ENCODE measurements at regions not wholly inside any gene's neighbourhood (a gene's known extent, or its start where the extent isn't known, plus 50 kb on each side); places are given as distances from the start of the nearest gene placed in this dataset.

GRCh38 chr16:9188721-9189120, 97.3 kb downstream of the HAPSTR1 start:
- no peak overlapping the region for H3K9ac ChIP-seq (ENCODE audit: low read depth, low read length)
- H3K9me3 ChIP-seq (ENCODE audit: control insufficient read depth, insufficient read depth, low read length), result no peaks in the 10 kb centered on the region
- H3K4me1 ChIP-seq (ENCODE audit: control insufficient read depth, insufficient read depth, low read length), result no peaks in the 10 kb centered on the region
- H3K4me3 ChIP-seq (ENCODE audit: low read depth, low read length), result no peak overlapping the region
- H3K27ac ChIP-seq (ENCODE audit: low read depth, low read length), result no peak overlapping the region
- no peaks in the 10 kb centered on the region for H3K27me3 ChIP-seq (ENCODE audit: control insufficient read depth, insufficient read depth, low read length)
- no peaks in the 10 kb centered on the region for H3K36me3 ChIP-seq (ENCODE audit: control insufficient read depth, insufficient read depth, low read length)

- no peaks in the 10 kb centered on the region for H3K4me1 ChIP-seq (ENCODE audit: control insufficient read depth, insufficient read depth, low read length)
- H3K9me3 ChIP-seq (ENCODE audit: control insufficient read depth, insufficient read depth, low read length), result no peaks in the 10 kb centered on the region
- no peak overlapping the region for H3K9ac ChIP-seq (ENCODE audit: low read depth, low read length)
Observed at GRCh38 chr16:9191274-9191850, 99.9 kb downstream of the HAPSTR1 start.

GRCh38 chr16:9192746-9193145, 101.3 kb downstream of the HAPSTR1 start:
- no peaks in the 10 kb centered on the region for H3K4me1 ChIP-seq (ENCODE audit: control insufficient read depth, insufficient read depth, low read length)
- H3K27me3 ChIP-seq (ENCODE audit: control insufficient read depth, insufficient read depth, low read length), result no peaks in the 10 kb centered on the region
- no peak overlapping the region for H3K4me3 ChIP-seq (ENCODE audit: low read depth, low read length)
- H3K9me3 ChIP-seq (ENCODE audit: control insufficient read depth, insufficient read depth, low read length), result no peaks in the 10 kb centered on the region
- H3K27ac ChIP-seq (ENCODE audit: low read depth, low read length), result no peak overlapping the region
- H3K36me3 ChIP-seq (ENCODE audit: control insufficient read depth, insufficient read depth, low read length), result no peaks in the 10 kb centered on the region
- no peak overlapping the region for H3K9ac ChIP-seq (ENCODE audit: low read depth, low read length)

More at GRCh38 chr16:9191274-9191850, 99.9 kb downstream of the HAPSTR1 start:
- Histone ChIP-seq H3K27ac (ENCODE audit: low read depth, low read length) (no peak overlapping the region), H3K27me3 (ENCODE audit: control insufficient read depth, insufficient read depth, low read length) (no peaks in the 10 kb centered on the region), H3K4me3 (ENCODE audit: low read depth, low read length) (no peak overlapping the region), H3K36me3 (ENCODE audit: control insufficient read depth, insufficient read depth, low read length) (no peaks in the 10 kb centered on the region)

GRCh38 chr16:9195287-9195686, 103.8 kb downstream of the HAPSTR1 start:
- no peaks in the 10 kb centered on the region for H3K36me3 ChIP-seq (ENCODE audit: control insufficient read depth, insufficient read depth, low read length)
- H3K9me3 ChIP-seq (ENCODE audit: control insufficient read depth, insufficient read depth, low read length), result peaks cover under 1% of the 10 kb centered on the region; the same call in 1 of the 2 replicates
- H3K4me3 ChIP-seq (ENCODE audit: low read depth, low read length), result no peak overlapping the region
- H3K4me1 ChIP-seq (ENCODE audit: control insufficient read depth, insufficient read depth, low read length), result no peaks in the 10 kb centered on the region
- no peak overlapping the region for H3K27ac ChIP-seq (ENCODE audit: low read depth, low read length)
- H3K27me3 ChIP-seq (ENCODE audit: control insufficient read depth, insufficient read depth, low read length), result no peaks in the 10 kb centered on the region
- no peak overlapping the region for H3K9ac ChIP-seq (ENCODE audit: low read depth, low read length)

- Histone ChIP-seq H3K9ac (ENCODE audit: low read depth, low read length) (no peak overlapping the region), H3K27me3 (ENCODE audit: control insufficient read depth, insufficient read depth, low read length) (no peaks in the 10 kb centered on the region), H3K9me3 (ENCODE audit: control insufficient read depth, insufficient read depth, low read length) (peaks cover 5% of the 10 kb centered on the region; the same call in 1 of the 2 replicates), H3K27ac (ENCODE audit: low read depth, low read length) (no peak overlapping the region), H3K36me3 (ENCODE audit: control insufficient read depth, insufficient read depth, low read length) (no peaks in the 10 kb centered on the region), H3K4me3 (ENCODE audit: low read depth, low read length) (no peak overlapping the region), H3K4me1 (ENCODE audit: control insufficient read depth, insufficient read depth, low read length) (no peaks in the 10 kb centered on the region)
Observed at GRCh38 chr16:9197957-9198661, 106.7 kb downstream of the HAPSTR1 start.

GRCh38 chr16:9199311-9199710, 107.9 kb downstream of the HAPSTR1 start:
- H3K36me3 ChIP-seq (ENCODE audit: control insufficient read depth, insufficient read depth, low read length), result no peaks in the 10 kb centered on the region
- H3K4me1 ChIP-seq (ENCODE audit: control insufficient read depth, insufficient read depth, low read length), result no peaks in the 10 kb centered on the region
- H3K9me3 ChIP-seq (ENCODE audit: control insufficient read depth, insufficient read depth, low read length), result peaks cover 5% of the 10 kb centered on the region; the same call in 1 of the 2 replicates
- H3K27ac ChIP-seq (ENCODE audit: low read depth, low read length), result no peak overlapping the region
- H3K27me3 ChIP-seq (ENCODE audit: control insufficient read depth, insufficient read depth, low read length), result no peaks in the 10 kb centered on the region
- no peak overlapping the region for H3K9ac ChIP-seq (ENCODE audit: low read depth, low read length)
- no peak overlapping the region for H3K4me3 ChIP-seq (ENCODE audit: low read depth, low read length)

- Histone ChIP-seq H3K4me3 (ENCODE audit: low read depth, low read length) (no peak overlapping the region), H3K27me3 (ENCODE audit: control insufficient read depth, insufficient read depth, low read length) (no peaks in the 10 kb centered on the region), H3K27ac (ENCODE audit: low read depth, low read length) (no peak overlapping the region), H3K36me3 (ENCODE audit: control insufficient read depth, insufficient read depth, low read length) (no peaks in the 10 kb centered on the region), H3K9ac (ENCODE audit: low read depth, low read length) (no peak overlapping the region), H3K4me1 (ENCODE audit: control insufficient read depth, insufficient read depth, low read length) (no peaks in the 10 kb centered on the region), H3K9me3 (ENCODE audit: control insufficient read depth, insufficient read depth, low read length) (peaks cover 5% of the 10 kb centered on the region; the same call in 1 of the 2 replicates)
Observed at GRCh38 chr16:9199751-9200150, 108.3 kb downstream of the HAPSTR1 start.

- H3K9me3 ChIP-seq (ENCODE audit: control insufficient read depth, insufficient read depth, low read length), result peaks cover 5% of the 10 kb centered on the region; the same call in 1 of the 2 replicates
- H3K27me3 ChIP-seq (ENCODE audit: control insufficient read depth, insufficient read depth, low read length), result no peaks in the 10 kb centered on the region
- H3K27ac ChIP-seq (ENCODE audit: low read depth, low read length), result no peak overlapping the region
- no peak overlapping the region for H3K9ac ChIP-seq (ENCODE audit: low read depth, low read length)
- H3K4me1 ChIP-seq (ENCODE audit: control insufficient read depth, insufficient read depth, low read length), result no peaks in the 10 kb centered on the region
- no peak overlapping the region for H3K4me3 ChIP-seq (ENCODE audit: low read depth, low read length)
- no peaks in the 10 kb centered on the region for H3K36me3 ChIP-seq (ENCODE audit: control insufficient read depth, insufficient read depth, low read length)
Observed at GRCh38 chr16:9203956-9204355, 112.5 kb downstream of the HAPSTR1 start.

- Histone ChIP-seq H3K4me3 (ENCODE audit: low read depth, low read length) (no peak overlapping the region), H3K4me1 (ENCODE audit: control insufficient read depth, insufficient read depth, low read length) (no peaks in the 10 kb centered on the region), H3K9me3 (ENCODE audit: control insufficient read depth, insufficient read depth, low read length) (peaks cover under 1% of the 10 kb centered on the region; the same call in 1 of the 2 replicates), H3K9ac (ENCODE audit: low read depth, low read length) (no peak overlapping the region), H3K27me3 (ENCODE audit: control insufficient read depth, insufficient read depth, low read length) (no peaks in the 10 kb centered on the region), H3K36me3 (ENCODE audit: control insufficient read depth, insufficient read depth, low read length) (no peaks in the 10 kb centered on the region), H3K27ac (ENCODE audit: low read depth, low read length) (no peak overlapping the region)
Observed at GRCh38 chr16:9205661-9206060, 114.2 kb downstream of the HAPSTR1 start.

- Histone ChIP-seq H3K27me3 (ENCODE audit: control insufficient read depth, insufficient read depth, low read length) (no peaks in the 10 kb centered on the region), H3K36me3 (ENCODE audit: control insufficient read depth, insufficient read depth, low read length) (no peaks in the 10 kb centered on the region), H3K4me1 (ENCODE audit: control insufficient read depth, insufficient read depth, low read length) (no peaks in the 10 kb centered on the region), H3K9ac (ENCODE audit: low read depth, low read length) (no peak overlapping the region), H3K4me3 (ENCODE audit: low read depth, low read length) (no peak overlapping the region), H3K9me3 (ENCODE audit: control insufficient read depth, insufficient read depth, low read length) (no peaks in the 10 kb centered on the region), H3K27ac (ENCODE audit: low read depth, low read length) (no peak overlapping the region)
Observed at GRCh38 chr16:9206156-9206555, 114.7 kb downstream of the HAPSTR1 start.

- no peak overlapping the region for H3K9ac ChIP-seq (ENCODE audit: low read depth, low read length)
- H3K4me3 ChIP-seq (ENCODE audit: low read depth, low read length), result no peak overlapping the region
- H3K4me1 ChIP-seq (ENCODE audit: control insufficient read depth, insufficient read depth, low read length), result no peaks in the 10 kb centered on the region
- H3K36me3 ChIP-seq (ENCODE audit: control insufficient read depth, insufficient read depth, low read length), result no peaks in the 10 kb centered on the region
- no peak overlapping the region for H3K27ac ChIP-seq (ENCODE audit: low read depth, low read length)
- H3K27me3 ChIP-seq (ENCODE audit: control insufficient read depth, insufficient read depth, low read length), result no peaks in the 10 kb centered on the region
- no peaks in the 10 kb centered on the region for H3K9me3 ChIP-seq (ENCODE audit: control insufficient read depth, insufficient read depth, low read length)
Observed at GRCh38 chr16:9212621-9213020, 121.2 kb downstream of the HAPSTR1 start.
